ENCODE measurements at regions not wholly inside any gene's neighbourhood (a gene's known extent, or its start where the extent isn't known, plus 50 kb on each side); places are given as distances from the start of the nearest gene placed in this dataset.

- no peaks in the 10 kb centered on the region for H3K4me1 Mint-ChIP-seq
- H3K4me3 Mint-ChIP-seq: no peak overlapping the region
- DNase-seq (ENCODE audit: low spot score in 2 of 2, unreplicated experiment in 2 of 2): no peak
- H3K27me3 Mint-ChIP-seq (ENCODE audit: low read depth): peaks cover 10% of the 10 kb centered on the region
- no peaks in the 10 kb centered on the region for H3K9me3 Mint-ChIP-seq
- TF ChIP-seq CTCF (IDR thresholded peaks at IDR 0.05; ENCODE audit: unreplicated experiment): no peak
- H3K36me3 Mint-ChIP-seq: no peaks in the 10 kb centered on the region
- H3K27ac Mint-ChIP-seq: no peak overlapping the region
Measured at GRCh38 chr3:74880237-74880636, 265.8 kb upstream of the CNTN3 start.

- no peak for DNase-seq (ENCODE audit: low spot score in 2 of 2, unreplicated experiment in 2 of 2)
- TF ChIP-seq CTCF (IDR thresholded peaks at IDR 0.05; ENCODE audit: unreplicated experiment): no peak
- Mint-ChIP-seq H3K27ac (no peak overlapping the region), H3K4me1 (no peaks in the 10 kb centered on the region), H3K9me3 (no peaks in the 10 kb centered on the region), H3K4me3 (no peak overlapping the region), H3K36me3 (no peaks in the 10 kb centered on the region), H3K27me3 (ENCODE audit: low read depth) (peaks cover 13% of the 10 kb centered on the region)
Measured at GRCh38 chr3:74866357-74867030, 252.0 kb upstream of the CNTN3 start.

GRCh38 chr3:74862476-74862875 lies 248.0 kb upstream of the CNTN3 start:
- no peak for TF ChIP-seq CTCF (IDR thresholded peaks at IDR 0.05; ENCODE audit: unreplicated experiment)
- Mint-ChIP-seq H3K4me3 (no peak overlapping the region), H3K4me1 (no peaks in the 10 kb centered on the region), H3K27me3 (ENCODE audit: low read depth) (peaks cover 2% of the 10 kb centered on the region), H3K27ac (no peak overlapping the region), H3K36me3 (no peaks in the 10 kb centered on the region), H3K9me3 (no peaks in the 10 kb centered on the region)
- no peak for DNase-seq (ENCODE audit: low spot score in 2 of 2, unreplicated experiment in 2 of 2)

- Mint-ChIP-seq H3K4me3 (no peak overlapping the region), H3K27me3 (ENCODE audit: low read depth) (peaks cover 2% of the 10 kb centered on the region), H3K9me3 (no peaks in the 10 kb centered on the region), H3K27ac (no peak overlapping the region), H3K4me1 (no peaks in the 10 kb centered on the region), H3K36me3 (no peaks in the 10 kb centered on the region)
- DNase-seq (ENCODE audit: low spot score in 2 of 2, unreplicated experiment in 2 of 2): no peak
- TF ChIP-seq CTCF (IDR thresholded peaks at IDR 0.05; ENCODE audit: unreplicated experiment): no peak
Measured at GRCh38 chr3:74861211-74861610, 246.8 kb upstream of the CNTN3 start.

GRCh38 chr3:74858086-74858485 lies 243.6 kb upstream of the CNTN3 start:
- Mint-ChIP-seq H3K9me3 (no peaks in the 10 kb centered on the region), H3K36me3 (no peaks in the 10 kb centered on the region), H3K27ac (no peak overlapping the region), H3K4me3 (no peak overlapping the region), H3K27me3 (ENCODE audit: low read depth) (no peaks in the 10 kb centered on the region), H3K4me1 (no peaks in the 10 kb centered on the region)
- TF ChIP-seq CTCF (IDR thresholded peaks at IDR 0.05; ENCODE audit: unreplicated experiment): no peak
- no peak for DNase-seq (ENCODE audit: low spot score in 2 of 2, unreplicated experiment in 2 of 2)

GRCh38 chr3:74850381-74850780 lies 235.9 kb upstream of the CNTN3 start:
- Mint-ChIP-seq H3K4me3 (no peak overlapping the region), H3K27ac (no peak overlapping the region), H3K4me1 (peaks cover 3% of the 10 kb centered on the region), H3K9me3 (no peaks in the 10 kb centered on the region), H3K36me3 (no peaks in the 10 kb centered on the region), H3K27me3 (ENCODE audit: low read depth) (no peaks in the 10 kb centered on the region)
- no peak for DNase-seq (ENCODE audit: low spot score in 2 of 2, unreplicated experiment in 2 of 2)
- no peak for TF ChIP-seq CTCF (IDR thresholded peaks at IDR 0.05; ENCODE audit: unreplicated experiment)

Measured in mesothelial cell of epicardium (in vitro differentiated cells).